ENCODE measurements at regions not wholly inside any gene's neighbourhood (a gene's known extent, or its start where the extent isn't known, plus 50 kb on each side); places are given as distances from the start of the nearest gene placed in this dataset.

DNA sequence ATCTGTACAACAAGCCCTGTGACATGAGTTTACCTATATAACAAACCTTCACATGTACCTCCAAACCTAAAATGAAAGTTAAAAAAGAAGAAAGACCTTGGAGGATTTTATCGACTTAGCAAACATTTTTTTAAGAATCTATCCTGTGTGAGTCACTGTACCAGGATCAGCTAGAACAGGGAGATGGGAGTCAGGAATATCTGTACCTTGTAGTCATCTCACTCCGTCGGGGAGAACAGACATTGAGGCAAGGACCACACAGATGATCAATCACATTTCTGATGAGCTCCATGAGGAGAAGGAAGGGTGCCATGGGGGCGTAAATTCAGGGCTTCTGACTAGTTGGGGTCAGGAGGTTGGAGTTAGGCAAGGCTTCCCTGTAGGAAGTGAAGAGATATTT lies 310.6 kb downstream of the VRK1 start:
- TF ChIP-seq NFE2L1 (CRISPR knock-in tag; IDR thresholded peaks at IDR 0.05) (no peak), IRF1 (CRISPR knock-in tag; IDR thresholded peaks at IDR 0.05) (no peak), CTCF (IDR thresholded peaks at IDR 0.05) (no peak), MAX (CRISPR knock-in tag; IDR thresholded peaks at IDR 0.05) (no peak), IRF2 (CRISPR knock-in tag; IDR thresholded peaks at IDR 0.05; ENCODE audit: borderline replicate concordance, low read depth) (no peak), ATF3 (CRISPR knock-in tag; conservative IDR thresholded peaks at IDR 0.05) (no peak)

Measured in WTC11 (cell line).